HG03103 (cell line): ENCODE measurements at regions not wholly inside any gene's neighbourhood (a gene's known extent, or its start where the extent isn't known, plus 50 kb on each side); places are given as distances from the start of the nearest gene placed in this dataset.
"Not testable (repeated sequence)": the region's sequence is repeated elsewhere in the genome, so short reads cannot be mapped to it uniquely, and the experiment has no call there.

Source experiments
- ATAC-seq: cut with Tn5 transposase; IDR thresholded peaks from one replicate; pipeline ENCODE4 v1.9.1; 2021; ENCODE audit warnings: low read depth; ENCODE audit not compliant: unreplicated experiment

DNA sequence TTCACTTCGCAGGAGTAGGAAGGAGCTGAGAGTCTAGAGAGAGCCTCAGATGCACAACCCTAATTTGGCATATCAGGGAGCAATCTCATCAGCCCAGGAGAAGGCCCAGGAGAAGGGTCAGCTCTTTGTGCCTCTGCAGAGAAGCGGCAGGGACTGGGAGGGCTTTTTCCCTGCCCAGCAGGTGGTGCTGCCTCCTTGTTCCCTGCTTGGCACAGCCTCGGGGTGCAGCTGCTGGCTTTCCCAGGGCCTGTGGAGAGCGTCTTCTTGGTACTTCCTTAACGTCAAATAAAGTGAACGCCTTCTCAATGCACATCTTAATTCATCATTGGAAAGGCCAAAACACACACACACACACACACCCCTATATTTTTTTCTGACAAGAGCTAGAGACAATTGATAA, 519.3 kb downstream of the GOLGA6L6 start:
- not testable (repeated sequence) for ATAC-seq

DNA sequence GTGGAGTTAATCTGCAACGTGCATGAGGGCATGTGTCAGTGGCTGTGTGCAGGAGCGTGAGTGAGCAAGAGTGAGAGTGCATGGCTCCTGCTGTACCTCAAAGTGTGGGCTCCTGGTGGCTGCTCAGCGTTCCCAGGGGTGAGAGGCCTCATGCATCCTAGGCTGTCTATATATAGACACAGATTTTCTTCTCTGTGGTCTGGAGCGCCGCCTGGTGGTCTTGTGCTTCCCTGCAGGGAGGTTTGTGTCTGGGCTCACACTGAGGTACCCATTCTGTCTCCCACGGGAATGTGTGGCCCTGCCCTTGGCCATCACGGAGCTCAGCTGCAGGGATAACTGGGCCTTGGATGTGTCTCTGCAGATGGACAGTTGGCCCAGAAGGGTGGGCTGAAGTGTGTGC, 520.2 kb downstream of the GOLGA6L6 start:
- ATAC-seq = not testable (repeated sequence)

DNA sequence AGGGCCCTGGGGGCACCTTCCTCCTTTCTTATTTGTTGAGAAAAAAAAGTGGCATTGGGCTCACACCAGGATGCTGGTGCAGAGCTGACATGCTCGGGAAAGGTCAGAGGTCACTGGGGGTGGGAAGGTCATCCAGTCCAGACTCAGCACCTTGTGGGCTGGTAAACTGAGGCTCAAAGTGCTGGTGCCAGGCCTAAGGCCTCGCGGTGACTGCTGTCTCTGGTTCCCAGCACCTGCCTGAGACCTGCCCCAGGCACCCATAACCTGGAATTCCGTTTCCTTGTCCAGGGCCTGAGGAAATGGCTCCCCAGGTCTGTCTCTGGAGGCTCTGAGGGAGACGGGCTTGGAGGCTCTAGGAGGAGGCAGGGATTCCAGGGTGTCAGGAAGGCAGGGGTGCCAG, 521.0 kb downstream of the GOLGA6L6 start:
- not testable (repeated sequence) for ATAC-seq

DNA sequence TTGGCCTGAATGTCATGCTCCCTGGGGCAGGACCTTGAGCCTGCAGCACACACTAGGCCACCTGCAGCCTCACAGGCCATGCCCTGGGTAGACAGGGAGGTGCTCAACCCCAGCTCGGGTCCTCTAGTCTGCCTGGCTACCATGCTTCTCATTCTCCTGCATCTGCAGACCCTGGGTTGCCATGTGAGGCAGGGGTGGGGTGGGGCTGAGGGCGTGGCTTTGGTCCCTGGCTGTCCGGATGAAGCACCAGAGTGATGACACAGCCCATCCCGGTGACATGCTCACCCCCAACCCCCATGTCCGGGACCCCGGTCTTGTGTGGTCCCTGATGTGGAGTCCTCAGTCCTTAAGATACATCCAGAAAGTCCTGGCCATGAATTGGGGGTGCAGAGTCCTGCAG, 521.8 kb downstream of the GOLGA6L6 start:
- ATAC-seq = not testable (repeated sequence)

DNA sequence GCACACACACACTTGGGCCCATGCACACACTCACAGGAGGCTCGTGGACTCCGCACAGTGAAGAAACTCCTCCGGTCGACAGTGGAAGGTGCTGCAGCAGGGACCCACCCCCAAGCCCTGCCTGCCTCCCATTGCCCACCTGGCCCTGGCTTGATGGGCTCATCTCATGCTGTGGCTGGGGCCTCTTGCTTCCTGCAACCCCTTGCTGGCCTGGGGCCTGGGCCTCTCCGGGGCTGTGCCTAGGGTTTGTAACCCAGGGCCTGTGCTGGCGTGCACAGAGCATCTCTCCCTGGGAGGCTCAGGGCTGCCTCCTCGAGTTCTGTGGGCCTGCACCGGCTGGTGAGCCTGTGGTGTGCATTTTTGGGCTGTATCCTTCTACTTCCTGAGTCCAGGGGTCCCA, 524.0 kb downstream of the GOLGA6L6 start:
- ATAC-seq = not testable (repeated sequence)

DNA sequence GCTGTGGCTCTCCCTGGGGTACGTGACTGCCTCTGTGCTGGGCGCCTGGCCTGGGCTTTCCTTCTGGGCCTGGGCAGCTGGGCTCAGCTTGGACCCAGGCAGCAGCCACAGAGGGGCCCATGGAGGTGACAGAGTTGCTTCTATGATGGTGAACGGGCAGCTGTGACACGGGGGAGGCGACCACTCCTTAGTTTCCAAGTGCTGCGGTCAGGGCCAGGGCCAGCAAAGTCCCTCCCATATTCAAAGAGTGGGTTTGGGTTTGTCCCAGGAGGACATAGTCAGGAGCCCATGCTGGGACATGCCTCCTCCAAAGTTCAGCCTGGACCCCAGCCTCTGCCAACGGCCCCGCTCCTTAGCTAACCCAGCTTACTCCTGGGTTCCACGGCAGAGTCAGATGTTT, 524.7 kb downstream of the GOLGA6L6 start:
- ATAC-seq = not testable (repeated sequence)

DNA sequence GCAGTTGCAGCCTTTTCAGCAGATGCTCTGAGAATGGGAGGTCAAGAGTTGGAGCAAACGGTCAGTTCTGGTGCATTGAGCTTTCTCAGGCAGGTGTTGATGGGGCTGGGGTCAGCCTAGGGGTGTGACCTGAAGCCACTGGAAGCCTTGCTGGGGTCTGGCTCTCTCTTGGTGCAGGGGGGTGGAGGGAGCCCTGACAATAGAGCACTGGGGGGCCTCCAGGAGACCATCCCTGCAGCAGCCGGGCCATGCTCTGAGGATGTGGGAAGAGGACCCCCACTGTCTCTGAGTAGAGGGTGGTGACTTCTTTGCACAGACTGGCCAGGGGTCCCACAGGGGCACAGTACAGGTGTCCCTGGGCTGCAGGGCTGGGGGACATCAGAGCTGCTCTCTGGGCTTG, 528.8 kb downstream of the GOLGA6L6 start:
- not testable (repeated sequence) for ATAC-seq

DNA sequence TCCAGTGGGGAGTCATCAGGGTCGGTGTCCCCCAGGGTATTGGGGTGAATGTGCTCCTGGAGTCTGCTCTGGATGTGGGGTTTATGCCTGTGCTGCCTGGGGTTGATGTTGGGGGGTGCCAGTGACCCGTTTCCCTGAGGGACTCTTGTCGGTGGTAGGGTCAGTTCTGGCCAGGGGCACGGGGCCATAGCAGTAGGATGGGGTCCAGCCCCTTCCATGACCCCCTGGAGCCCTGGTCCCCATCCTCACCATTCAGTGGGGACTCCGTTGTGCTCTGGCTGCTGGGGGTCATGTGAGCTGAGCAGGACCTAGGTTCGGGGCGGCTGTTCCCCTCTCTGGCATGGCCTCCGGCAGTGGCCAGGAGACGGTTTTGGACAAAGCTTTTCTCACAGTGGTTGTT, 530.8 kb downstream of the GOLGA6L6 start:
- not testable (repeated sequence) for ATAC-seq

DNA sequence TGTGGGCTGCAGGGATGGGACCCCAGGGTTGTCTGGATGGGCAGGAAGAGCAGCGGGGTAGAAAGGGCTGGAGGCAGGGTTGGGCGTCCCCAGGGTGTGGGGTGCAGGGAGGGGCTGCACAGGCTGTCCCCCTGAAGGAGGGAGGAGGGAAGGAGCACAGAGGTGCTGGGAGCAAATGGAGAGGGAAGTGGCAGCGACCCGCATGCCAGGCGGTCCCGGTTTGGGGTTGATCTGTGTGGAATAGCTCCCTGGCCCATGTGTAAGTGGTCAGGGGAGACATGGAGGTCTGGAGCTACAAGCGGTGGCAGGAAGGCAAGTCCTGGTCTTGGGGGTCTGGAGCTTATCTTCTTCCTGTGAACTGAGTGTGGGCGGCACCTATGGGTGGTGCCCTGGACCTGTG, 532.0 kb downstream of the GOLGA6L6 start:
- ATAC-seq = not testable (repeated sequence)

DNA sequence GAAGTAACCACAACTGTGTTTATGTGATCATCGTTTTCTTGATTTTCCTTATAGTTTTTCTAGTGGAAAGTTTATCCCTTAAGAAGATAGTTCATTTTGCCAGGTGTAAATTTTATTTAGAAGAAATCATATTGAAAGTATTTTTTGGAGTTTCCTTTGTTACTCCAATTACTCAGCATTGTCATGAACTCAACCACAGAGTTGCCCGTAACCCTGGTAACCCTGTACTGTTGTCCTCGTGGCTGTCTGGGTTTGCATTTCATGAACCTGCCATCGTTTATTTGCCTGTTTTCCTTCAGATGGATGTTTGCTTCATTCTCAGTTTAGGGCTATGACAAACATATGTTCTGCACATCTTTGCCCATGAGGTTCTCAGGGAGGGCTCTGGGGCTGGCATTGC, 534.3 kb downstream of the GOLGA6L6 start:
- ATAC-seq = not testable (repeated sequence)

DNA sequence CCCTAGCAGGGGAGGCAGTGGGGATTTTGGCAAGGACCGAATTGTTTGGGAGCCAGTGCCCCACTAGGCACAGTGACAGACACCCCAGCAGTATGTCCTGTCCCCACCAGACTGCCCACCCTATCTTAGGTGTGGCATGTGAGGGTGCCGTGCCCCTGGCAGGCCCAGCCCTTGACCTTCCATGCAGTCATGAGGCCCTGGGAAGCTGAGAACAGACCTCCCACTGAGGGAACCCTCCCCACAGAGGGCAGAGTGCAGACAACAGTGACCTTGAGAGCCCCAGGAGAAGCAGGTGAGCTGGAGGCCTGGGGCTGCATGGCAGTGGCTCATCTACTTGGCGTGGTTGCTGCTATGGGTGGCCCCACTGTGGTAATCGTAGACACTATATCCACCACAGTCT, 538.1 kb downstream of the GOLGA6L6 start:
- ATAC-seq = not testable (repeated sequence)

DNA sequence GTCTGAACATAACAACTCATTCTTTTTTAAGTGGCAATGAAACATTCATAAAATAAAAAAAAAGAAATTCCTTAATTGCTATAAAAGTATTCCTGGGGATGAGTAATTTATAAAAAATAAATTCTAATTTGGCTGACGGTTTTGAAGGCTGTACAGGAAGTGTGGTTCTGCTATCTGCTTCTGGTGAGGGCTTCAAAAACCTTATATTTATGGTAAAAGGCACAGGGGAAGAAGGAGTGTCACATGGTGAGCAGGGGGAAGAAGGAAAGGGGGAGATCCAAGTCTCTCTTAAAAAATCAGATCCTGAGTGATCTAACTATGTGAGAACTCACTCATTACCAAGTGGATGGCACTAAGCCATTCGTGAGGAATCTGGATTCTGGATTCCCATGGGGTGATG, 539.0 kb downstream of the GOLGA6L6 start:
- ATAC-seq = not testable (repeated sequence)

DNA sequence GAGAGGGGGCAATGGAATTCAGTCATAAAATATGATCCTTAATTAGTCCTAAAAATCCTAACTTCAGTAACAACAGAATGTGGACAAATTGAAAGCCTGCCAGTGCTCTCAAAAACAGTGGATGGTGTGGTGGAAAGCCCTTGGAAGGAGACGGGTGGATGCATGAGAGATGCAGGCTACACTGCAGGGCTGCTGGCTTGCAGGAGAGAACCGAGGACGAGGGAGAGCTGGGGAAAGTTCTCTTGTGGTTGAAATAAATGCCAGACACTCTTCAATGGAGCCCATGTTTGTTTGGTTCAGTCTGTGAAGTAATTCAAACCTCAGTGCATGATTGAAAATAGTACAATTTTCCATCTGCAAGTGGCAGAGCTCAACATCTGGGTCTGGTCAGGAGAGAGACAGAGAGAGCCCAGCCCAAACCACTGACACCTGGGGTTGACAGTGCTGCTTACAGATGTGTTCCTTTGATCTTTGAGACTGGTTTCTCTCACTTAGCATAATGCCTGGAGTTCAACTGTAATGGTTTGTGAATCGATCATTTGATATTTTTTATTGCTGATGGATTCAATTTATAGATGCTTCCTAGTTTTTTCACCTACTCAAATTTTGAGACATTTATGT, 544.9 kb downstream of the GOLGA6L6 start:
- ATAC-seq = not testable (repeated sequence)

DNA sequence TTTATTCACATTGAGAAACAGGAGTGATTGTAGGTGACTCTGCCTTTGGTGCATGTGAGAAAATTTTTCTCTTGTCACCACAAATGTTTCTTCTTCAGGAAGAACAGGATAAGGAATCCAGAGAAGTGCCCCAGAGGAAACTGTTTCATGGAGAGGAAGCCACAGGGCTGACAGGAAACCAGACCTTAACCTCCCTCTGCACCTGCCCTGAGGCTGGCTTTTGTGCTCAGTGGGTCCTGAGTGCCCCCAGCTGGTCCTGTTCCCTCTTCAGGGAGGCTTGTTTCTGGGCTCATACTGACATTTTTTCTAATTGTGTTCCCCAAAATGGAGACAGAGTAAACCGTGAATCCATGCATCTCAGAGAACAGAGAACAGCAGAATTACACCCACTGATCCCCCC, 546.3 kb downstream of the GOLGA6L6 start:
- not testable (repeated sequence) for ATAC-seq

DNA sequence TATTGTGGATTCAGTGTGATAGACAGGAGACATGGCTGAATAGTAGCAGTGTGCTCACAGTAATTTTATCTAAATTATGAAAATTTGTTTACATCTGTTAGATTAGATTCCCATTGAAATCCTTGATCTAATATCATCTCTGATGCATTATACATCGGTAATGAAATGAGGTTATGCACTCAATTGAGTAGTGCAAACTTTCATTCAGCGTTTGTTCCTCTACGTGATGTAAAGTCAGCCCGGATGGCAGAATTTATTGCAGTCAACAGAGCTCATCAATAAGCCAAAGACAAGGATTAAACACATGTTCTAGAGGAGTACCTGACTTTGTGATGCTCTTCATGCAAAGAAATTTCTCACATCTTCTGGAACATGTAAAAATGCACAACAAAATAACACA, 549.2 kb downstream of the GOLGA6L6 start:
- ATAC-seq = no peak

DNA sequence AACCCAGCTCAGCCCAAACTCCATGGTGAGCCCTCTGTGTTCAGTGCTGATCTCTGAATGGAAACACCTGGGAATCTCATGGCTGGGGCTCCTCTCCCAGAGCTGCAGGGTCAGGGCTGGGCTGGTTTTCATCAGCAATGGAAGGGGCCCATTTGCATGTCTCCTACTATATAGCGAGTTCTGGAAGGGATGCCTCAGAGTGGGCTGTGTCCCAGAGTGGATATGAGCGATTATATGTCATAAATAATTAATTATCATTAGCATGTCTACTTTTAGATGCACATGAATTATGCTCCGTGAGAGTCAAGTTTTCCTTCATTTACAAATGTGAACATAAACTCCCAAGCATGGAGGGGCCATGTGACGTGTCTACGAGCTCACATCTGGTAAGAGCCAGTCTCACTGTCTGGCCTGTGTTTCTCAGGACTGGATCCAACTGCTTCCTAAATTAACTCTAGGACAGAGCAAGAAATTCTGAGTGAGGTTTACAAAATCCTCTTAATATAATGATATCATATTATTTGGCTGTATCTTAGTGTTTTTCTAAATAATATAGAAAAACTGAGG, 553.4 kb downstream of the GOLGA6L6 start:
- no peak for ATAC-seq

DNA sequence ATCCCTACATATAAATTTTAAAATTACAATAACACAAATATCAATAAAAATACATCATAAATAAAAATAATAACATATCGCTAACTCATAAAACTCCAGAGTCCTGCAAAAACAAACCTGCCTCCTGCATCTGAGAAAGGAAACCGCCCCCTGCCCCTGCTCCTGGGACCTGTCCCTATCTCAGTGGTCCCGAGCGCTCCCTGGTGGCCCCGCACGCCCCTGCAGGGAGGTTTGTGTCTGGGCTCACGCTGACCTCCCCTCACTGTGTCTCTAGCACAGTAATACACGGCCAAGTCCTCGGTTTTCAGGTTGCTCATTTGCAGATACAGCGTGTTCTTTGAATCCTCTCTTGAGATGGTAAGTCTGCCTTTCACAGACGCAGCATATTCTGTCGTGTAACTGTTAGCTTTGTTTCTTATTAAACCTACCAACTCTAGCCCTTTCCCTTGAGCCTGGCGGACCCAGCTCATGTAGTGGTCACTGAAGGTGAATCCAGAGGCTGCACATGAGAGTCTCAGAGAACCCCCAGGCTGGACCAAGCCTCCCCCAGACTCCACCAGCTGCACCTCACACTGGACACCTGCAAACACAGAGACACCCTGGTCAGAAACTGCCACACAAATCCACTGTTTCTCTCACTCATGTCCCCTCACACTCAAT, 554.1 kb downstream of the GOLGA6L6 start:
- no peak for ATAC-seq

DNA sequence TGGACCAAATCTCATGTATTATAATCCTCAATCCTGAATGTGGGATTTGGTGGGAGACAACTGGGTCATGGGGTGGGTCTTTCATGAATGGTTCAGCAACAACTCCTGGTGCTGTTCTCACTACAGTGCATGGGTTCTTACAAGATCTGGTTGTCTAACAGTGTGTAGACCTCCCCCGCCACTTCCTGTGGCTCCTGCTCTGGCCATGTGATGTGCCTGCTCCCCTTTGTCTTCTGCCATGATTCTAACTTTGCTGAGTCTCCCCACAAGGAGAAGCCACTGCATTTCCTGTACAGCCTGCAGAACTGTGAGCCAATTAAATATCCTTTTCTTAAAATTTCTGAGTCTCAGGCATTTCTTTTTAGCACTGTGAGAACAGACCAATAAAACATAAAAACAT, 557.5 kb downstream of the GOLGA6L6 start:
- ATAC-seq = no peak

DNA sequence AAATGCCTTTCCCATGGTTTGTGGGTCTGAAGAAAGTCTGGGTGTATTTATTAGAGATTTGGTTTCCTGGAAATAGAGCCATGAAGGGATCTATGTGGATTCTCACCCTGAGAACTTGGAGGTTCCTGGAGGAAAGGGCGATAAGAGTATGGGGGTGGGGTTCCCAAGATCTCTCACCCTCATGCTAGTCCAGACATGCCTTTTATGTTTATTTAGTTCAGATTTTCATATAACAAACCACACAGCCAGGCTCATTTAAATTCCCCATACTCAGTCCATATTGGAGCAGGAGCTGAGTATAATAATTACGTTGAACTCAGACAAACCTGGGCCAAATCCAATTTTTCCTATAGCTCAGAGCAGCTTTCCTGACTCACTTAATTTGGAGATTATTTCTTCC, 566.6 kb downstream of the GOLGA6L6 start:
- ATAC-seq = no peak

DNA sequence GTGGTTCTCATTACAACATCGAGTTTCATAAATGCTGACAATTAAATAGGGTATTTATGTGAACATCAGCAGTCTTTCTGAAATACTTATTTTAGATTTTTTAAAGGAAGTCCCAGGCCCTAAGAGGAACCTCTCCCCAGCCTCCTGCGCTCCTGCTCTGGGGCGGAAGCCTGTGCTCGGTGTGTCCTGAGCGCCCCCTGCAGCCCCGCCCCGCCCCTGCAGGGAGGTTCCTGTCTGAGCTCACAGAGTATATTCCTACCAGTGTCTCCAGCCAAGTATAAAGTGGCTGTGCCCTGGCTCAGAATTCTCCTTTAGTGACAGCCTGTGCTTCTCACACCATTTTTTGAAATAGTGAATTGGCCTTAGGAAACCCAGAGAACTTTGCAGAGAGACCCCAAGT, 567.9 kb downstream of the GOLGA6L6 start:
- no peak for ATAC-seq

DNA sequence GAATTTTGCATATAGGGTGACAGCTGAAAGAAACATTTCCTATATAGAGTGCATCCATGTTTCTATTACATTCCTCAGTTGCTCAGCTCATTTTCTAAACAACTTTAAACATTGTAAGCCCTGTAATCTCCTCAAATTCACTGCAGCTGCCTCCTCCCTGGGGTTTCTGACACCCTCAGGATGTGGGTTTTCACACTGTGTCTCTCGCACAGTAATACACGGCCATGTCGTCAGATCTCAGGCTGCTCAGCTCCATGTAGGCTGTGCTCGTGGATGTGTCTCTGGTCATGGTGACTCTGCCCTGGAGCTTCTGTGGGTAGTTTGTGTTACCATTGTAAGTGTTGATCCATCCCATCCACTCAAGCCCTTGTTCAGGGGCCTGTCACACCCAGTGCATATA, 569.0 kb downstream of the GOLGA6L6 start:
- ATAC-seq = not testable (repeated sequence)

DNA sequence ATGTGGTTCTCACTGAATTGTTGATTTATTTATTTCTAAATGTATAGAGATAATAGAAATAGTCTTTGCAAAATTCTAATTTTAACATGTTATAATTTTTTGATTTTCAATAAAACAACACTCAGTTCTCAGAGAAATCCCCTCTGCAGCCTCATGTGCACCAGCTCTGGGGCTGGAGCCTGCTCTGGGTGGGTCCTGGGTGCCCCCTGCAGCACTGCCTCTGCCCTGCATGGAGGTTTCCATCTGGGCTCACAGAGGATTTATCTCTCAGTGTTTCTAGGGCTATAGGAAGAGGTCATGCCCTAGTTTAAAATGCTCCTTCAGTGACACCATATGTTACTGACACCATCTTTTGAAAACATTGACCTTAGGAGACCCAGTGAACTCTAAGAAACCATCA, 576.0 kb downstream of the GOLGA6L6 start:
- not testable (repeated sequence) for ATAC-seq
